H1 (cell line): ENCODE measurements at regions not wholly inside any gene's neighbourhood (a gene's known extent, or its start where the extent isn't known, plus 50 kb on each side); places are given as distances from the start of the nearest gene placed in this dataset.

Source experiments
- CTCF ChIA-PET: fragments of 300-600 bp; sonication (Branson Sonifier 250); formaldehyde crosslinking; loops from one replicate; lab custom pipeline; 2021; ENCODE audit not compliant: partially characterized antibody; lab: Charles Lee
- POLR2A ChIA-PET: fragments of 300-600 bp; sonication (Branson Sonifier 250); formaldehyde crosslinking; loops from one replicate; lab custom pipeline; 2021; ENCODE audit warnings: inconsistent platforms; ENCODE audit not compliant: partially characterized antibody; lab: Charles Lee
- DNase-seq, 2 experiments: peaks; one replicate each; pipeline versions ENCODE4 v3.0.0 to v3.0.0-alpha.2; 2010 to 2022; ENCODE audit warnings: low spot score in 2 of 2, low read depth in 1 of 2, mixed read lengths in 1 of 2
- FAIRE-seq: peaks from 2 replicates; lab custom pipeline; 2011; peaks lifted over from hg19 to GRCh38; lab: Jason Lieb, UNC
- H2AFZ ChIP-seq: 2 replicates; pipeline ENCODE4 v1.8.1; 2012; ENCODE audit warnings: low read length, inconsistent platforms
- H2AK5ac ChIP-seq: 2 replicates; pipeline ENCODE4 v1.6.1; 2013; ENCODE audit warnings: low read depth, low read length
- H2BK120ac ChIP-seq: replicated peaks from 2 replicates; pipeline ENCODE3; 2013; ENCODE audit warnings: low read depth, low read length, inconsistent platforms
- H2BK12ac ChIP-seq: 2 replicates; pipeline ENCODE4 v1.6.1; 2013; ENCODE audit warnings: low read depth, low read length
- H2BK15ac ChIP-seq: 2 replicates; pipeline ENCODE4 v1.6.1; 2013; ENCODE audit warnings: low read length
- H2BK20ac ChIP-seq: 2 replicates; pipeline ENCODE4 v1.6.1; 2013; ENCODE audit warnings: low read length
- H2BK5ac ChIP-seq: 2 replicates; pipeline ENCODE4 v1.6.1; 2013; ENCODE audit warnings: low read depth, low read length
- H3K14ac ChIP-seq: 2 replicates; pipeline ENCODE4 v1.6.1; 2013; ENCODE audit warnings: inconsistent platforms; ENCODE audit not compliant: insufficient read length
- H3K18ac ChIP-seq: 2 replicates; pipeline ENCODE4 v1.6.1; 2013; ENCODE audit warnings: low read length; ENCODE audit errors: extremely low read depth
- H3K23ac ChIP-seq: 2 replicates; pipeline ENCODE4 v1.6.1; 2013; ENCODE audit warnings: inconsistent platforms; ENCODE audit not compliant: insufficient read length
- H3K23me2 ChIP-seq: 2 replicates; pipeline ENCODE4 v1.6.1; 2013; ENCODE audit warnings: low read depth, low read length
- H3K27ac ChIP-seq: 2 replicates; pipeline ENCODE4 v1.6.1; 2011; ENCODE audit warnings: low read depth, low read length, inconsistent platforms
- H3K27me3 ChIP-seq, 4 experiments: replicated peaks in 1 of 4; 1 replicate in 1 of 4; 2 replicates in 3 of 4; pipeline versions ENCODE4 v1.6.1 to v1.8.1; 2011 to 2013; ENCODE audit warnings: low read length in 3 of 4, mild to moderate bottlenecking in 3 of 4, inconsistent platforms in 2 of 4, mixed read lengths in 2 of 4, moderate library complexity in 1 of 4; ENCODE audit not compliant: control insufficient read depth in 3 of 4, insufficient read depth in 3 of 4; ENCODE audit errors: extremely low read depth in 1 of 4
- H3K36me3 ChIP-seq, 4 experiments: 2 replicates each; pipeline versions ENCODE4 v1.6.1 to v1.8.1; 2011 to 2013; ENCODE audit warnings: mild to moderate bottlenecking in 4 of 4, low read length in 3 of 4, moderate library complexity in 2 of 4, control low read depth in 1 of 4, inconsistent platforms in 1 of 4; ENCODE audit not compliant: insufficient read depth in 4 of 4, control insufficient read depth in 2 of 4
- H3K4ac ChIP-seq: replicated peaks from 2 replicates; pipeline ENCODE3; 2013; ENCODE audit warnings: low read length, low read depth, mixed read lengths, inconsistent platforms; ENCODE audit not compliant: insufficient read length
- H3K4me1 ChIP-seq, 4 experiments: replicated peaks in 1 of 4; 1 replicate in 1 of 4; 2 replicates in 3 of 4; pipeline versions ENCODE4 v1.6.1 to v1.8.1; 2011 to 2013; ENCODE audit warnings: low read length in 3 of 4, inconsistent platforms in 2 of 4, mixed read lengths in 1 of 4; ENCODE audit not compliant: insufficient read depth in 4 of 4, control insufficient read depth in 3 of 4
- H3K4me2 ChIP-seq, 2 experiments: 2 replicates each; pipeline versions ENCODE4 v1.6.1 to v1.8.1; 2011 to 2013; ENCODE audit warnings: low read depth in 2 of 2, low read length in 2 of 2, control low read depth in 1 of 2, inconsistent platforms in 1 of 2, mild to moderate bottlenecking in 1 of 2; ENCODE audit not compliant: insufficient read depth in 1 of 2
- H3K4me3 ChIP-seq, 4 experiments: fragments of 200-600, 300-600 bp in 1 of 4; sonication (generic), shearing (Covaris generic), sonication (Bioruptor Twin) in 1 of 4; 2 replicates each; pipeline versions ENCODE4 v1.5.1 to v1.8.1; 2011 to 2016; ENCODE audit warnings: low read length in 4 of 4, low read depth in 3 of 4, control low read depth in 2 of 4, inconsistent platforms in 2 of 4, mild to moderate bottlenecking in 2 of 4, mixed read lengths in 1 of 4, moderate library complexity in 1 of 4; ENCODE audit not compliant: insufficient read depth in 2 of 4; ENCODE audit errors: extremely low read depth in 1 of 4
- H3K56ac ChIP-seq: replicated peaks from 2 replicates; pipeline ENCODE3; 2013; ENCODE audit warnings: low read depth, mild to moderate bottlenecking, mixed read lengths, low read length, inconsistent platforms; ENCODE audit not compliant: insufficient read length
- H3K79me1 ChIP-seq: 2 replicates; pipeline ENCODE4 v1.6.1; 2013; ENCODE audit warnings: low read depth, low read length, control low read depth
- H3K79me2 ChIP-seq, 2 experiments: 2 replicates each; pipeline versions ENCODE4 v1.6.1 to v1.8.1; 2012 to 2013; ENCODE audit warnings: low read length in 2 of 2, mild to moderate bottlenecking in 2 of 2, inconsistent platforms in 1 of 2; ENCODE audit not compliant: insufficient read depth in 2 of 2, control insufficient read depth in 1 of 2
- H3K9ac ChIP-seq, 4 experiments: replicated peaks in 1 of 4; 1 replicate in 1 of 4; 2 replicates in 3 of 4; pipeline versions ENCODE4 v1.6.1 to v1.8.1; 2011 to 2013; ENCODE audit warnings: low read depth in 3 of 4, low read length in 3 of 4, control low read depth in 2 of 4, mild to moderate bottlenecking in 2 of 4, moderate library complexity in 2 of 4, inconsistent platforms in 1 of 4; ENCODE audit errors: extremely low read depth in 1 of 4
- H3K9me3 ChIP-seq, 2 experiments: 2 replicates each; pipeline versions ENCODE4 v1.6.1 to v1.8.1; 2012 to 2013; ENCODE audit warnings: mild to moderate bottlenecking in 2 of 2, moderate library complexity in 2 of 2, control low read depth in 1 of 2, inconsistent platforms in 1 of 2, low read depth in 1 of 2, low read length in 1 of 2, mixed read lengths in 1 of 2; ENCODE audit not compliant: insufficient read depth in 2 of 2
- H4K20me1 ChIP-seq, 2 experiments: replicated peaks in 1 of 2; 2 replicates each; pipeline versions ENCODE3 to v1.8.1; 2011 to 2013; ENCODE audit warnings: inconsistent platforms in 2 of 2, low read length in 2 of 2, mild to moderate bottlenecking in 1 of 2; ENCODE audit not compliant: insufficient read depth in 2 of 2, control insufficient read depth in 1 of 2
- H4K5ac ChIP-seq: 2 replicates; pipeline ENCODE4 v1.6.1; 2013; ENCODE audit warnings: low read length, low read depth, mixed read lengths, inconsistent platforms; ENCODE audit not compliant: insufficient read length
- H4K8ac ChIP-seq: 2 replicates; pipeline ENCODE4 v1.8.0; 2013; ENCODE audit warnings: mild to moderate bottlenecking, moderate library complexity, low read length, inconsistent platforms; ENCODE audit not compliant: insufficient read depth; ENCODE audit errors: extremely low read depth
- H4K91ac ChIP-seq: replicated peaks from 2 replicates; pipeline ENCODE3; 2013; ENCODE audit warnings: low read length, mixed read lengths, inconsistent platforms; ENCODE audit not compliant: insufficient read length
- ASH2L ChIP-seq: fragments of 200-600, 300-600 bp; sonication (generic); IDR thresholded peaks from one replicate; pipeline ENCODE4 v1.7.1; 2017; ENCODE audit warnings: low read length
- ATF3 ChIP-seq: IDR thresholded peaks from 2 replicates; pipeline ENCODE4 v1.6.1; 2011; ENCODE audit warnings: low read depth, mild to moderate bottlenecking, low read length; ENCODE audit not compliant: insufficient read depth
- CHD1 ChIP-seq: IDR thresholded peaks from 2 replicates; pipeline ENCODE4 v1.6.1; 2012; ENCODE audit warnings: low read depth, low read length, improper control_type of control experiment
- CTBP2 ChIP-seq: IDR thresholded peaks from 2 replicates; pipeline ENCODE4 v1.7.0; 2011; ENCODE audit warnings: borderline replicate concordance, mild to moderate bottlenecking, moderate library complexity, mixed read lengths, low read length; ENCODE audit not compliant: insufficient read depth, insufficient read length
- EZH2 ChIP-seq: fragments of 200-600 bp; sonication (generic); IDR thresholded peaks from 2 replicates; pipeline ENCODE4 v1.7.1; 2012; ENCODE audit warnings: low read depth, mild to moderate bottlenecking, moderate library complexity, low read length, inconsistent platforms; ENCODE audit not compliant: severe bottlenecking
- FOSL1 ChIP-seq: IDR thresholded peaks from 2 replicates; pipeline ENCODE4 v1.6.1; 2011; ENCODE audit warnings: mild to moderate bottlenecking, low read depth, low read length, moderate library complexity; ENCODE audit not compliant: insufficient read depth
- NANOG ChIP-seq: IDR thresholded peaks from 2 replicates; pipeline ENCODE4 v1.6.1; 2011; ENCODE audit warnings: low read length, low read depth, mild to moderate bottlenecking, inconsistent platforms; ENCODE audit not compliant: insufficient read depth, poor library complexity, severe bottlenecking
- POLR2A ChIP-seq, 2 experiments: IDR thresholded peaks; 1 replicate in 1 of 2; 2 replicates in 1 of 2; pipeline ENCODE4 v1.6.1; 2011; ENCODE audit warnings: low read depth in 2 of 2, low read length in 2 of 2, mild to moderate bottlenecking in 2 of 2; ENCODE audit errors: control extremely low read depth in 1 of 2
- SIX5 ChIP-seq: IDR thresholded peaks from 2 replicates; pipeline ENCODE4 v1.6.1; 2011; ENCODE audit warnings: mild to moderate bottlenecking, low read depth, low read length
- SRF ChIP-seq: IDR thresholded peaks from 2 replicates; pipeline ENCODE4 v1.6.1; 2011; ENCODE audit warnings: mild to moderate bottlenecking, low read depth, low read length, moderate library complexity
- SUZ12 ChIP-seq: fragments of 200-600 bp; sonication (generic); IDR thresholded peaks from 2 replicates; pipeline ENCODE4 v1.6.1; 2012; ENCODE audit warnings: mild to moderate bottlenecking, inconsistent platforms, low read length, moderate library complexity, mixed read lengths
- TEAD4 ChIP-seq: IDR thresholded peaks from 2 replicates; pipeline ENCODE4 v1.6.1; 2012; ENCODE audit warnings: low read depth, low read length, inconsistent platforms, mixed read lengths
- USF2 ChIP-seq: IDR thresholded peaks from 2 replicates; pipeline ENCODE4 v1.6.1; 2011; ENCODE audit warnings: low read length, improper control_type of control experiment
- ZNF274 ChIP-seq: IDR thresholded peaks from 2 replicates; pipeline ENCODE4 v1.7.0; 2012; ENCODE audit warnings: low read length, borderline replicate concordance; ENCODE audit errors: extremely low read depth
- WGBS, 2 experiments: shearing (Covaris generic) in 1 of 2; methylation state at CpG; one replicate each; pipeline versions ENCODE4 v1.1.6 to v1.1.7; 2013 to 2015; ENCODE audit warnings: low lambda C conversion rate in 2 of 2, mixed read lengths in 2 of 2, inconsistent platforms in 1 of 2, low coverage in 1 of 2, missing lambda C conversion rate in 1 of 2; ENCODE audit not compliant: insufficient replicate concordance in 2 of 2, insufficient coverage in 1 of 2, insufficient read length in 1 of 2; ENCODE audit errors: extremely low coverage in 1 of 2, missing lambda C conversion rate in 1 of 2; 5-methylcytosine and 5-hydroxymethylcytosine counted together

GRCh38 chr2:239774142-239774462 lies 251.0 kb downstream of the NDUFA10 start:
- H3K27ac ChIP-seq: no peak overlapping the region
- no peak overlapping the region for H3K56ac ChIP-seq
- no peak overlapping the region for H2AFZ ChIP-seq

More at GRCh38 chr2:239774142-239774462, 251.0 kb downstream of the NDUFA10 start:
- Histone ChIP-seq H3K36me3 (no peaks in the 10 kb centered on the region), H2BK5ac (no peak overlapping the region), H3K18ac (no peak overlapping the region), H2BK120ac (no peak overlapping the region), H3K23me2 (no peaks in the 10 kb centered on the region), H3K4me2 (no peak overlapping the region), H4K5ac (no peak overlapping the region), H3K9me3 (peaks cover 5 to 11% of the 10 kb centered on the region in 2 experiments; a peak in 2 of 4 replicates), H3K4me1 (no peaks in the 10 kb centered on the region), H2BK15ac (no peak overlapping the region), H4K91ac (no peak overlapping the region), H2BK20ac (no peak overlapping the region), H3K4me3 (no peak overlapping the region), H3K14ac (no peak overlapping the region), H2BK12ac (no peak overlapping the region), H4K20me1 (no peaks in the 10 kb centered on the region), H2AK5ac (no peak overlapping the region), H3K23ac (no peak overlapping the region), H3K9ac (no peak overlapping the region), H3K4ac (no peak overlapping the region), H3K79me1 (no peaks in the 10 kb centered on the region), H4K8ac (no peak overlapping the region), H3K27me3 (no peaks in the 10 kb centered on the region), H3K79me2 (no peaks in the 10 kb centered on the region)
- DNase-seq (no peak), FAIRE-seq (no peak)
- no peak for TF ChIP-seq POLR2A (IDR thresholded peaks at IDR 0.05; ENCODE audit: control extremely low read depth in 1 of 2, low read depth in 2 of 2, low read length in 2 of 2)
- no peak for TF ChIP-seq CHD1
- TF ChIP-seq CTBP2: no peak
- TF ChIP-seq ASH2L: no peak
- no peak for TF ChIP-seq ATF3
- TF ChIP-seq ZNF274: no peak
- no peak for TF ChIP-seq USF2
- no peak for TF ChIP-seq EZH2
- no peak for TF ChIP-seq FOSL1
- no peak for TF ChIP-seq TEAD4
- no peak for TF ChIP-seq SRF
- no peak for TF ChIP-seq SUZ12
- TF ChIP-seq NANOG: no peak
- no peak for TF ChIP-seq SIX5
- ChIA-PET CTCF (no interaction called here), POLR2A (no interaction called here)
- WGBS, 2 experiments: 89% methylated on average over 4 of the region's 4 CpGs; no CpG with 5 or more reads in 1 of the 2 experiments
